ENCODE measurements at regions not wholly inside any gene's neighbourhood (a gene's known extent, or its start where the extent isn't known, plus 50 kb on each side); places are given as distances from the start of the nearest gene placed in this dataset.

DNA sequence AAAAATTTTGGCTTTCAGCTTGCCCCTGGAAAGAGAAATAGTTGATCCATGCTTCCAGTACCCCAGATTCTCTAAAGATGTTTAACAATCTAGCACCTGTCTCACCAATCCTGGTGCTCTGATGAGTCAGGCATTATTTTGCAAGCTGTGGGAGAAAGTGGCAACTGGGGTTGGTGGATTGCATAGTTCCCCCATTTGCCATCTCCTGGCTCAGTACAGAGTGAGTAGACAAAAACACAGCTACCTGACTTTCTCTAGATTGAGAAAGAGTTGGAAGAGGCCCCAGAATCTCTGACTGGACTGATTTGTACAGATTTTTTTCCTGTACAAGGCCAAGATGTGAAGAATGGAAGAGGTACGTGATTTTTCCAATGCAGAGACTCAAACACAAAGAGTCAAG is 75.1 kb upstream of the NEGR1 start:
- no peak for DNase-seq

DNA sequence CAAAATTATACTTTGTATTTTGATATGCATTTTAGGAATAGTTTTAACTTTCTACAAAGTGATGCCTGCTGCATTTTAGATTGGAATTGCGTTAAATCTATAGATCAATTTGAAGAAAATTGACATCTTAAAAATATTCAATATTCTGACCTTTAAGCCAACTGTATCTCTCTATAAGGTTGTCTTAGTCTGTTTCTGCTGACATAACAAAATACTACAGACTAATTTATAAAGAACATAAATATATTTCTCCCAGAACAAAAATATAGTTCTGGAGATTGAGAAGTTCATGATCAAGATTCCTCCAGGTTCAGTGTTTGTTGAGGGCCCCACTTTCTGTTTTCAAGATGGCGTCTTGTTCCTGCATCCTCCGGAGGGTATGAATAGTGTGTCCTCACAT is 73.6 kb upstream of the NEGR1 start:
- no peak for DNase-seq

DNA sequence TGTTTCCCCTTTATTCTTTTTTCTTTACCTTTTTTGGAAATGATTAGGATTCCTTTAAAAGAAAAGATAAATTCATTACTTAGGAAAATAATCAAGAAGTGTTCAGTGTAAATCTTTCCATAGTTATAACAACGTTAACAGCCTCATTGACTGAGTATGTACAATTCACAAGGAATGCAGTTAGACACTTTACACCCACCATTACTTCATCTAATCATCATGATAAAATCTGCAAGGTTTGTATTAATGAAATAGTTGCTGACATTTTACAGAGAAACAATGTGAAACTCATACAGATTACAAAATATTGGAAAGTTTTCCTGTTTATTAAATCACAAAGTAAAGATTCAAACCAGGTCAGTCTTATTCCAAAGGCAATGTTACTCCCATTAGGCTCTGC is 59.3 kb upstream of the NEGR1 start:
- DNase-seq, result no peak

DNA sequence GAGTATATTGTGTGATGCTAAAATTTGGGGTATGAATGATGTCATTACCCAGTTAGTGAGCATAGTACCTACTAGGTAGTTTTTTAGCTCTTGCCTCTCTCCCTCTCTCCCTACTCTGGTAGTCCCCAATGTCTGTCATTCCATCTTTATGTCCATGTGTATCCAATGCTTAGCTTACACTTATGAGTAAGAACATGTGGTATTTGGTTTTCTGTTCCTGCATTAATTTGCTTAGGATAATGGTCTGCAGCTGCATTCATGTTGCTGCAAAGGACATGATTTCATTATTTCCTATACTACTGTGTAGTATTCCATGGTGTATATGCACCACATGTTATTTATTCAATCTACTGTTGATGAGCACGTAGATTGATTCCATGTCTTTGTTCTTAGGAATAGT is 54.4 kb upstream of the NEGR1 start:
- no peak for DNase-seq
